ENCODE measurements at regions not wholly inside any gene's neighbourhood (a gene's known extent, or its start where the extent isn't known, plus 50 kb on each side); places are given as distances from the start of the nearest gene placed in this dataset.

DNA sequence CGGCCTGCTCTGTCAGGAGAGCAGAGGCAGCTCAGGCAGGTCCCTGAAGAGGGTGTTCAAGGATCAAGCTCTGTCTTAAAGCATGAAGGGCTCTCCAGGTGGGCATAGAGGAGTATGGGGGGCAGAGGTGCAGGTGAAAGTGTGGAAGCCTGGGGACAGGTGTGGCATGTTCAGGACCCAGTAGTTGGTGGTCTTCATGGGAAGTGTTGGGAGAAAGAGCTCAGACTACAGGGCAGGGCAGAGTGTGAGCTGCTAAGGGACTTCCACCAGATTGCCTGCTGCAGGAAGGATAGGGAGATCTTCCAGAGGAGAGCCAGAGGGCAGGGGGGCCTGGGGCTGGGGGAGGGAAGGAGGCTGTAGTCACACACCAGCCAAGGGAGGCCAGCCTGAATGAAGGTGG lies 156.5 kb upstream of the GDF10 start:
- Histone ChIP-seq H3K9me2 (ENCODE audit: low read depth, low read length) (no peaks in the 10 kb centered on the region), H3K79me2 (ENCODE audit: insufficient read depth, low read length) (no peaks in the 10 kb centered on the region), H3F3A (ENCODE audit: insufficient read depth, low read length) (no peaks in the 10 kb centered on the region), H3K9me3 (ENCODE audit: low read length) (no peaks in the 10 kb centered on the region), H3K4me1 (ENCODE audit: insufficient read depth, low read length, severe bottlenecking) (no peaks in the 10 kb centered on the region), H3K27me3 (ENCODE audit: insufficient read depth, low read length) (no peaks in the 10 kb centered on the region), H3K9ac (ENCODE audit: low read length) (no peak overlapping the region), H3K27ac (ENCODE audit: low read depth, low read length, poor library complexity, severe bottlenecking) (no peak overlapping the region), H3K4me2 (ENCODE audit: low read length) (no peak overlapping the region), H3K36me3 (ENCODE audit: insufficient read depth, low read length) (no peaks in the 10 kb centered on the region), H2AFZ (ENCODE audit: low read length) (no peak overlapping the region), H3K4me3 (ENCODE audit: low read depth, low read length, poor library complexity, severe bottlenecking) (no peak overlapping the region), H4K20me1 (ENCODE audit: insufficient read depth, low read length) (no peaks in the 10 kb centered on the region)
- TF ChIP-seq CTCF (IDR thresholded peaks at IDR 0.05; ENCODE audit: low read length) (no peak), EZH2 (IDR thresholded peaks at IDR 0.05; ENCODE audit: borderline replicate concordance, low read length) (no peak)

DNA sequence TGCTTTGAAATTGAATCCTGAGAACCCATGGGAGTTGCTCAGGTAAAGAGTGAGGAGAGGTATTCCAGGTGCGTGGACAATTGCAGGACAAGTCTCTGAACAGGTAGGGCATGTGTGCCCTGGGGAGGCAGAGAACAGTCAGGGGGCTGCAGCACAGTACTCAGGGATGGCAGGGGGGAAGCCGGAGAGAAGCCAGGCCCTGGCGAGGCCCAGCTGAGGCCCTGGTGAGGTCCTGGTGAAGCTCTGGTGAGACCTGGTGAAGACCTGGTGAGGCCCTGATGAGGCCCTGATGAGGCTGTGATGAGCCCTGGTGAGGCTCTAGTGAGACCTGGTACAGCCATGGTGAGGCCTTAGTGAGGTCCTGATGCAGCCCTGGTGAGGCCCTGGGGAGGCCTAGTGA lies 155.5 kb upstream of the GDF10 start:
- Histone ChIP-seq H3K36me3 (ENCODE audit: insufficient read depth, low read length) (no peaks in the 10 kb centered on the region), H3K9me2 (ENCODE audit: low read depth, low read length) (no peaks in the 10 kb centered on the region), H2AFZ (ENCODE audit: low read length) (no peak overlapping the region), H3K9me3 (ENCODE audit: low read length) (no peaks in the 10 kb centered on the region), H3F3A (ENCODE audit: insufficient read depth, low read length) (no peaks in the 10 kb centered on the region), H3K27me3 (ENCODE audit: insufficient read depth, low read length) (no peaks in the 10 kb centered on the region), H3K9ac (ENCODE audit: low read length) (no peak overlapping the region), H4K20me1 (ENCODE audit: insufficient read depth, low read length) (no peaks in the 10 kb centered on the region), H3K4me3 (ENCODE audit: low read depth, low read length, poor library complexity, severe bottlenecking) (no peak overlapping the region), H3K79me2 (ENCODE audit: insufficient read depth, low read length) (no peaks in the 10 kb centered on the region), H3K27ac (ENCODE audit: low read depth, low read length, poor library complexity, severe bottlenecking) (no peak overlapping the region), H3K4me2 (ENCODE audit: low read length) (no peak overlapping the region), H3K4me1 (ENCODE audit: insufficient read depth, low read length, severe bottlenecking) (no peaks in the 10 kb centered on the region)
- no peak for TF ChIP-seq EZH2 (IDR thresholded peaks at IDR 0.05; ENCODE audit: borderline replicate concordance, low read length)
- no peak for TF ChIP-seq CTCF (IDR thresholded peaks at IDR 0.05; ENCODE audit: low read length)

DNA sequence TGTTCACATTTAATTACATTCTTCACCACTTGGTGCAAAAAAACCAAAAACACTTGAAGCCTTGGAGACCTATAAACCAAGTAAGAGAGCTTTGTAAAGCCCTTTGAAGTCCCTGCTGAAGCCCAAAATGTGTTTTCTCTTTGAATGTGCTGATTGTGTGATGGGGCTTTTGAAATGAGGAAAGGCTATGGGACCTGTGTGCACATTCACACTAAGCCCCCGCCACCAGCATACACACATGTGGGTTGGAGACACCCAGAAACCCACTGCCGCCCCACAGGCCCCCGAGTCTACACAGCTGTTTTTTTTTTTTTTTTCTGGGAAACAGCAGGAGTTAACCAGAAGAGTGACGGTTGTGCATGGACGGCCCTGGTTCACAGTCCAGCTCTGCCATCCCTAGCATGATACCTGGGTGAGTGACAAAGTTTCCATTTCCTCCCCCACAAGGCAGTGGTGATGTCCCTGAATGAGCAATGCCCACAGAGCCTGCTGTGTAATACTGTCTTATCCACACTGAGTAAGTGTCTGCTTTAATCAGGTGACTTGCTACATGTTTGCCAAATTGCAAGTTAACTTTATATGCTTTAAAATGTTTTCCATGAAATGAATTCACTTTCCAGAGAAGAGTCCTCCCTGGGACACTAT lies 154.6 kb upstream of the GDF10 start:
- H3K4me1 ChIP-seq (ENCODE audit: insufficient read depth, low read length, severe bottlenecking), result no peaks in the 10 kb centered on the region
- H3F3A ChIP-seq (ENCODE audit: insufficient read depth, low read length), result no peaks in the 10 kb centered on the region
- H3K9me2 ChIP-seq (ENCODE audit: low read depth, low read length), result no peaks in the 10 kb centered on the region
- no peak overlapping the region for H3K4me2 ChIP-seq (ENCODE audit: low read length)
- H3K27ac ChIP-seq (ENCODE audit: low read depth, low read length, poor library complexity, severe bottlenecking), result no peak overlapping the region
- no peaks in the 10 kb centered on the region for H4K20me1 ChIP-seq (ENCODE audit: insufficient read depth, low read length)
- no peaks in the 10 kb centered on the region for H3K27me3 ChIP-seq (ENCODE audit: insufficient read depth, low read length)
- TF ChIP-seq CTCF (IDR thresholded peaks at IDR 0.05; ENCODE audit: low read length) (no peak), EZH2 (IDR thresholded peaks at IDR 0.05; ENCODE audit: borderline replicate concordance, low read length) (no peak)
- H3K4me3 ChIP-seq (ENCODE audit: low read depth, low read length, poor library complexity, severe bottlenecking), result no peak overlapping the region
- no peaks in the 10 kb centered on the region for H3K36me3 ChIP-seq (ENCODE audit: insufficient read depth, low read length)
- H2AFZ ChIP-seq (ENCODE audit: low read length), result no peak overlapping the region
- no peaks in the 10 kb centered on the region for H3K79me2 ChIP-seq (ENCODE audit: insufficient read depth, low read length)
- H3K9me3 ChIP-seq (ENCODE audit: low read length), result no peaks in the 10 kb centered on the region
- no peak overlapping the region for H3K9ac ChIP-seq (ENCODE audit: low read length)
